ENCODE measurements at regions not wholly inside any gene's neighbourhood (a gene's known extent, or its start where the extent isn't known, plus 50 kb on each side); places are given as distances from the start of the nearest gene placed in this dataset.

GRCh38 chr11:106601684-106602297 lies 416.5 kb downstream of the GUCY1A2 start:
- Histone ChIP-seq H3K4me2 (ENCODE audit: low read length) (no peak overlapping the region), H3K27me3 (ENCODE audit: low read length) (no peaks in the 10 kb centered on the region), H3F3A (ENCODE audit: low read length, unreplicated experiment) (no peaks in the 10 kb centered on the region), H3K27ac (ENCODE audit: low read length) (no peak overlapping the region), H4K20me1 (ENCODE audit: low read length) (no peaks in the 10 kb centered on the region), H3K9ac (ENCODE audit: low read length) (no peak overlapping the region), H3K4me1 (ENCODE audit: insufficient read depth, low read length) (no peaks in the 10 kb centered on the region), H3K9me3 (ENCODE audit: low read length) (no peaks in the 10 kb centered on the region), H3K79me2 (ENCODE audit: low read length) (no peaks in the 10 kb centered on the region), H3K9me2 (replicated peaks; ENCODE audit: low read length) (no peaks in the 10 kb centered on the region), H2AFZ (ENCODE audit: low read length) (no peak overlapping the region), H3K36me3 (ENCODE audit: low read depth, low read length) (no peaks in the 10 kb centered on the region), H3K4me3 (ENCODE audit: low read length) (no peak overlapping the region)
- intact Hi-C loops (cut with micrococcal nuclease) = no loop called here
- no TSS peak for BruUV-seq (replicated peaks)
- ChIA-PET CTCF (no interaction called here), POLR2A (ENCODE audit: unreplicated experiment) (no interaction called here)
- DNase-seq = no peak
- ATAC-seq = no peak
- TF ChIP-seq EZH2 (IDR thresholded peaks at IDR 0.05; ENCODE audit: low read length, unreplicated experiment) (no peak), CTCF (conservative IDR thresholded peaks at IDR 0.05; ENCODE audit: low read depth, low read length) (no peak), EZH2phosphoT487 (IDR thresholded peaks at IDR 0.05; ENCODE audit: borderline replicate concordance, low read length) (no peak)

GRCh38 chr11:106608677-106609076 lies 409.6 kb downstream of the GUCY1A2 start:
- Histone ChIP-seq H3F3A (ENCODE audit: low read length, unreplicated experiment) (no peaks in the 10 kb centered on the region), H3K36me3 (ENCODE audit: low read depth, low read length) (no peaks in the 10 kb centered on the region), H3K9me3 (ENCODE audit: low read length) (no peaks in the 10 kb centered on the region), H3K4me1 (ENCODE audit: insufficient read depth, low read length) (peaks cover 11% of the 10 kb centered on the region), H3K4me3 (ENCODE audit: low read length) (no peak overlapping the region), H2AFZ (ENCODE audit: low read length) (0 out of 2 replicates have a peak overlapping the region, but pooled peaks have one; percentile 6), H3K9ac (ENCODE audit: low read length) (no peak overlapping the region), H3K27ac (ENCODE audit: low read length) (peak overlapping the region; percentile 27), H4K20me1 (ENCODE audit: low read length) (no peaks in the 10 kb centered on the region), H3K27me3 (ENCODE audit: low read length) (no peaks in the 10 kb centered on the region), H3K9me2 (replicated peaks; ENCODE audit: low read length) (no peaks in the 10 kb centered on the region), H3K79me2 (ENCODE audit: low read length) (no peaks in the 10 kb centered on the region), H3K4me2 (ENCODE audit: low read length) (0 out of 2 replicates have a peak overlapping the region, but pooled peaks have one; percentile 1)
- intact Hi-C loops (cut with micrococcal nuclease) = no loop called here
- TF ChIP-seq EZH2phosphoT487 (IDR thresholded peaks at IDR 0.05; ENCODE audit: borderline replicate concordance, low read length) (no peak), CTCF (conservative IDR thresholded peaks at IDR 0.05; ENCODE audit: low read depth, low read length) (no peak), EZH2 (IDR thresholded peaks at IDR 0.05; ENCODE audit: low read length, unreplicated experiment) (no peak)
- peak; percentile 79 for DNase-seq
- BruUV-seq (replicated peaks) = no TSS peak
- ChIA-PET CTCF (no interaction called here), POLR2A (ENCODE audit: unreplicated experiment) (interaction anchor here (0.5 kb wide), 1 partner anchor 641 kb away, joined by 4 read pairs; no protein-coding TSS in a partner anchor)
- ATAC-seq = peak; percentile 99

GRCh38 chr11:106614262-106614661 lies 404.0 kb downstream of the GUCY1A2 start:
- Histone ChIP-seq H4K20me1 (ENCODE audit: low read length) (no peaks in the 10 kb centered on the region), H3K27ac (ENCODE audit: low read length) (no peak overlapping the region), H3K4me3 (ENCODE audit: low read length) (no peak overlapping the region), H3K9me3 (ENCODE audit: low read length) (no peaks in the 10 kb centered on the region), H3F3A (ENCODE audit: low read length, unreplicated experiment) (no peaks in the 10 kb centered on the region), H2AFZ (ENCODE audit: low read length) (no peak overlapping the region), H3K79me2 (ENCODE audit: low read length) (no peaks in the 10 kb centered on the region), H3K27me3 (ENCODE audit: low read length) (no peaks in the 10 kb centered on the region), H3K9ac (ENCODE audit: low read length) (no peak overlapping the region), H3K9me2 (replicated peaks; ENCODE audit: low read length) (no peaks in the 10 kb centered on the region), H3K4me2 (ENCODE audit: low read length) (no peak overlapping the region), H3K4me1 (ENCODE audit: insufficient read depth, low read length) (peaks cover 3% of the 10 kb centered on the region), H3K36me3 (ENCODE audit: low read depth, low read length) (no peaks in the 10 kb centered on the region)
- DNase-seq (no peak), ATAC-seq (no peak)
- intact Hi-C loops (cut with micrococcal nuclease) = no loop called here
- CTCF ChIA-PET = no interaction called here
- no TSS peak for BruUV-seq (replicated peaks)
- TF ChIP-seq EZH2 (IDR thresholded peaks at IDR 0.05; ENCODE audit: low read length, unreplicated experiment) (no peak), EZH2phosphoT487 (IDR thresholded peaks at IDR 0.05; ENCODE audit: borderline replicate concordance, low read length) (no peak), CTCF (conservative IDR thresholded peaks at IDR 0.05; ENCODE audit: low read depth, low read length) (no peak)
- POLR2A ChIA-PET (ENCODE audit: unreplicated experiment) = no interaction called here

Measured in PC-3 (cell line).